Neural progenitor cell (in vitro differentiated cells): ENCODE measurements at regions not wholly inside any gene's neighbourhood (a gene's known extent, or its start where the extent isn't known, plus 50 kb on each side); places are given as distances from the start of the nearest gene placed in this dataset.

Source experiments
- DNase-seq: peaks from one replicate; pipeline ENCODE4 v3.0.0-alpha.2; 2016; ENCODE audit warnings: low spot score
- H2AFZ ChIP-seq: fragments of 200-600 bp; sonication (generic); replicated peaks from 2 replicates; pipeline ENCODE4 v1.6.1; 2016; ENCODE audit warnings: antibody characterized with exemption
- H3F3A ChIP-seq: fragments of 200-600 bp; sonication (generic); 2 replicates; pipeline ENCODE4 v1.6.1; 2016; ENCODE audit warnings: antibody characterized with exemption, low read depth
- H3K27ac ChIP-seq: fragments of 200-600 bp; sonication (generic); 2 replicates; pipeline ENCODE4 v1.5.1; 2016; ENCODE audit warnings: mild to moderate bottlenecking
- H3K27me3 ChIP-seq: fragments of 200-600 bp; sonication (generic); 2 replicates; pipeline ENCODE4 v1.6.1; 2016; ENCODE audit warnings: mild to moderate bottlenecking, moderate library complexity
- H3K36me3 ChIP-seq: fragments of 200-600 bp; sonication (generic); 2 replicates; pipeline ENCODE4 v1.5.1; 2016
- H3K4me1 ChIP-seq: fragments of 200-600 bp; sonication (generic); 2 replicates; pipeline ENCODE4 v1.6.1; 2016; ENCODE audit warnings: mixed run types
- H3K4me2 ChIP-seq: fragments of 200-600 bp; sonication (generic); 2 replicates; pipeline ENCODE4 v1.6.1; 2016
- H3K4me3 ChIP-seq: fragments of 200-600 bp; sonication (generic); 2 replicates; pipeline ENCODE4 v1.5.1; 2016
- H3K79me2 ChIP-seq: fragments of 200-600 bp; sonication (generic); 2 replicates; pipeline ENCODE4 v1.6.1; 2016; ENCODE audit warnings: low read depth
- H3K9ac ChIP-seq: fragments of 200-600 bp; sonication (generic); 2 replicates; pipeline ENCODE4 v1.6.1; 2016
- H3K9me3 ChIP-seq: fragments of 200-600 bp; sonication (generic); 2 replicates; pipeline ENCODE4 v1.5.1; 2016; ENCODE audit warnings: low read depth
- H4K20me1 ChIP-seq: fragments of 200-600 bp; sonication (generic); 2 replicates; pipeline ENCODE4 v1.6.1; 2016; ENCODE audit warnings: low read depth
- H3K27ac Mint-ChIP-seq: 3 replicates; pipeline ENCODE4 v1.8.0; 2021; ENCODE audit warnings: mixed read lengths
- H3K27me3 Mint-ChIP-seq: 2 replicates; pipeline ENCODE4 v1.8.0; 2022; ENCODE audit warnings: low read depth, mild to moderate bottlenecking, inconsistent platforms, moderate library complexity, mixed read lengths; ENCODE audit not compliant: insufficient read depth
- H3K36me3 Mint-ChIP-seq: 3 replicates; pipeline ENCODE4 v1.8.0; 2021; ENCODE audit warnings: mixed read lengths
- H3K4me1 Mint-ChIP-seq: 3 replicates; pipeline ENCODE4 v1.8.0; 2021; ENCODE audit warnings: mixed read lengths
- H3K4me3 Mint-ChIP-seq: 3 replicates; pipeline ENCODE4 v1.8.0; 2021; ENCODE audit warnings: mild to moderate bottlenecking, moderate library complexity, mixed read lengths
- H3K9me3 Mint-ChIP-seq: 3 replicates; pipeline ENCODE4 v1.8.0; 2020; ENCODE audit warnings: mixed read lengths
- EZH2 ChIP-seq: fragments of 200-600 bp; sonication (generic); IDR thresholded peaks from 2 replicates; pipeline ENCODE4 v1.6.1; 2017; ENCODE audit warnings: antibody characterized with exemption, mild to moderate bottlenecking, moderate library complexity
- EZH2phosphoT487 ChIP-seq: fragments of 200-600 bp; sonication (generic); IDR thresholded peaks from 2 replicates; pipeline ENCODE4 v1.6.1; 2017; ENCODE audit warnings: antibody characterized with exemption
- TF ChIP-seq, protein P1 (sequence below): fragments of 200-600 bp; sonication (generic); IDR thresholded peaks from 2 replicates; pipeline ENCODE4 v1.5.1; 2017; ENCODE audit warnings: antibody characterized with exemption, mild to moderate bottlenecking

DNA sequence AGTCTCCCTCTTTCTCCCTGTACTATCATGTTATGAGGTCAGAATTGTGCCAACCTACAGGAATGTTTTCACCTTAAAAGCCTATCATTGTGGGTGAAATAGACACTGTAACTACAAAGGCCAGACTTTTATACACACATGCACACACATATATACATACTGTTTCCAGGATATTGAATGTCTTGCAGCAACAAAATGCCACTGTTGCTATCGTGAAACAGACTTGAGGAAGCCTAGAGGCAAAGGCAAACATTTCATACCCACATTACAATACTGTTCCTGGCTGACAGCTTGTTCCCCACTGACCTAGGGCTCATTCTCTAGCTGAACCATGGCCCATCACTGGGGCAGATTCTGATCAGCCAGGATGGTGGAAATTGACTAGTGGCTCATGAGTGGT, 125.1 kb upstream of the DUSP10 start:
- no peaks in the 10 kb centered on the region for H3K27me3 ChIP-seq
- H3K9ac ChIP-seq: no peak overlapping the region
- H3K4me1 ChIP-seq: no peaks in the 10 kb centered on the region
- Mint-ChIP-seq H3K4me1 (no peaks in the 10 kb centered on the region), H3K27me3 (no peaks in the 10 kb centered on the region), H3K4me3 (no peak overlapping the region), H3K36me3 (no peaks in the 10 kb centered on the region), H3K9me3 (no peaks in the 10 kb centered on the region), H3K27ac (no peak overlapping the region)
- no peaks in the 10 kb centered on the region for H4K20me1 ChIP-seq
- no peaks in the 10 kb centered on the region for H3K9me3 ChIP-seq
- no peaks in the 10 kb centered on the region for H3K79me2 ChIP-seq
- H3K4me3 ChIP-seq: no peak overlapping the region
- no peaks in the 10 kb centered on the region for H3K36me3 ChIP-seq
- DNase-seq: no peak
- H3K27ac ChIP-seq: no peak overlapping the region
- H3K4me2 ChIP-seq: no peak overlapping the region
- H3F3A ChIP-seq: no peaks in the 10 kb centered on the region
- TF ChIP-seq EZH2 (no peak), EZH2phosphoT487 (no peak)
- H2AFZ ChIP-seq: no peak overlapping the region

DNA sequence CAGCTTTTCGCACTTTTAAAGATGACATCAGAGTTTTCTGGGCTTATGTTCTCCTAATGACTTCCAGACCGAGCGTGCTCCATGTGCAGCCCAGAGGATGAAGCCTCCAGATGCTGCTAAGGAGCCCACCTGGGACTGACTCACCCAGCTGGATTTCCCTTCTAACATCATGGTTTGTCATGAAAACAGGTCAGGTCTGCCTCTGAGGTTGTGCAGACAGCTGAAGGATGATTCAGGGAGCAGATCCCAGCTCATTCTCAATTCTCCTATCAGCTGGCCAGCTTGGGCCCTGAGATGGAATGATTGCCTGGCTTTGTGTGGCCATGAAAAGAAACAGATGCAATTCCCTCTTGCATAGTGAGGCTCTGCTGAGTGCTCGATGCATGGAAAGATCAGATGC, 123.9 kb upstream of the DUSP10 start:
- H3K9ac ChIP-seq: no peak overlapping the region
- no peak overlapping the region for H2AFZ ChIP-seq
- H3K4me3 ChIP-seq: no peak overlapping the region
- H3K4me1 Mint-ChIP-seq: no peaks in the 10 kb centered on the region
- H3K4me2 ChIP-seq: no peak overlapping the region
- H3K27me3 Mint-ChIP-seq: no peaks in the 10 kb centered on the region
- H3K27ac ChIP-seq: no peak overlapping the region
- no peak for DNase-seq
- H3K9me3 Mint-ChIP-seq: no peaks in the 10 kb centered on the region
- no peaks in the 10 kb centered on the region for H3K9me3 ChIP-seq
- no peaks in the 10 kb centered on the region for H3K79me2 ChIP-seq
- H3K4me3 Mint-ChIP-seq: no peak overlapping the region
- no peaks in the 10 kb centered on the region for H3K4me1 ChIP-seq
- no peaks in the 10 kb centered on the region for H3F3A ChIP-seq
- H3K36me3 ChIP-seq: no peaks in the 10 kb centered on the region
- TF ChIP-seq EZH2: no peak
- TF ChIP-seq EZH2phosphoT487: no peak
- TF ChIP-seq, protein P1, sequence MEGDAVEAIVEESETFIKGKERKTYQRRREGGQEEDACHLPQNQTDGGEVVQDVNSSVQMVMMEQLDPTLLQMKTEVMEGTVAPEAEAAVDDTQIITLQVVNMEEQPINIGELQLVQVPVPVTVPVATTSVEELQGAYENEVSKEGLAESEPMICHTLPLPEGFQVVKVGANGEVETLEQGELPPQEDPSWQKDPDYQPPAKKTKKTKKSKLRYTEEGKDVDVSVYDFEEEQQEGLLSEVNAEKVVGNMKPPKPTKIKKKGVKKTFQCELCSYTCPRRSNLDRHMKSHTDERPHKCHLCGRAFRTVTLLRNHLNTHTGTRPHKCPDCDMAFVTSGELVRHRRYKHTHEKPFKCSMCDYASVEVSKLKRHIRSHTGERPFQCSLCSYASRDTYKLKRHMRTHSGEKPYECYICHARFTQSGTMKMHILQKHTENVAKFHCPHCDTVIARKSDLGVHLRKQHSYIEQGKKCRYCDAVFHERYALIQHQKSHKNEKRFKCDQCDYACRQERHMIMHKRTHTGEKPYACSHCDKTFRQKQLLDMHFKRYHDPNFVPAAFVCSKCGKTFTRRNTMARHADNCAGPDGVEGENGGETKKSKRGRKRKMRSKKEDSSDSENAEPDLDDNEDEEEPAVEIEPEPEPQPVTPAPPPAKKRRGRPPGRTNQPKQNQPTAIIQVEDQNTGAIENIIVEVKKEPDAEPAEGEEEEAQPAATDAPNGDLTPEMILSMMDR: no peak
- H3K27ac Mint-ChIP-seq: no peak overlapping the region
- no peaks in the 10 kb centered on the region for H3K27me3 ChIP-seq
- H3K36me3 Mint-ChIP-seq: no peaks in the 10 kb centered on the region
- no peaks in the 10 kb centered on the region for H4K20me1 ChIP-seq

DNA sequence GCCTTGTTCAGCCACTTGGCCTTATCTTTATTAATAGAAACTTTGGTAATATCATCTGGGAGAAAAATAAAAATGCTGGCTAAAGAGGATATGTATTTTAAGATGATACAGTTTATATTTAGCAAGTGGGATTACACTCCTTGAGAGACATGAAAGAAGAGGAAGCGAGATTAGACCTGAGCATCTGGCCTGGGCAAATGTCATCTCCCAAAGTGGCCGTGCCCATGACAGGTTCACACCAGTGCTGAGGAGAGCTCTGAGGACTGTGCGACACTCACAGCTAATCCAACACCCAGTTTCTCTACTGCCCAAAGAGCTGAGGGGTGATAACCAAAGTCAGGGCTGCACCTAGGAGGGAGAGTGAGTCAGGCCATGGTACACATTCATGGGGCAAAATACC, 121.7 kb upstream of the DUSP10 start:
- DNase-seq: no peak
- H3K9ac ChIP-seq: no peak overlapping the region
- H3K27me3 ChIP-seq: no peaks in the 10 kb centered on the region
- no peaks in the 10 kb centered on the region for H3K9me3 ChIP-seq
- H3K4me1 ChIP-seq: no peaks in the 10 kb centered on the region
- Mint-ChIP-seq H3K4me3 (no peak overlapping the region), H3K9me3 (no peaks in the 10 kb centered on the region), H3K27ac (no peak overlapping the region), H3K36me3 (no peaks in the 10 kb centered on the region), H3K4me1 (no peaks in the 10 kb centered on the region), H3K27me3 (no peaks in the 10 kb centered on the region)
- no peak overlapping the region for H3K4me2 ChIP-seq
- no peak overlapping the region for H3K4me3 ChIP-seq
- H4K20me1 ChIP-seq: no peaks in the 10 kb centered on the region
- H3K79me2 ChIP-seq: no peaks in the 10 kb centered on the region
- no peaks in the 10 kb centered on the region for H3K36me3 ChIP-seq
- no peak for TF ChIP-seq EZH2phosphoT487
- TF ChIP-seq, protein P1: no peak
- TF ChIP-seq EZH2: no peak
- no peaks in the 10 kb centered on the region for H3F3A ChIP-seq
- no peak overlapping the region for H3K27ac ChIP-seq
- no peak overlapping the region for H2AFZ ChIP-seq

DNA sequence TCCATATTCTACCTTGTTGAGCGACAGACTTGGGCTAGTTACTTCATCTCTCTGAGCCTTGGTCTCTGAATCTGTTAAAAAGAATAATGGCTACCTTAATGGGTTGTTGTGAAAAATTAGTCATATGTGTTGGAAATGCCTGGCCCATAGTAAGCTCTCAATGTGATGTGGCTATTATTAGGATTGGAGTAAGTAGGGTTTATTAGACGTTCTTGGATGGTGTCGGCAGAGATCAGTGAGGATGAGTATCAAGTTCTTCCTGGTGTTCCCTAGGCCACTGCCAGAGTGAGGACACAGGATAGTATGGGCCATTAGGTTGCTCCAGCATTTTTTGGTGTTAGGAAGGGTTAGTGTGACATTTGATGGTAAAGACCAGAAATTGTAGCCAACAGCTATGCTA, 121.1 kb upstream of the DUSP10 start:
- Histone ChIP-seq H3K79me2 (no peaks in the 10 kb centered on the region), H2AFZ (no peak overlapping the region), H4K20me1 (no peaks in the 10 kb centered on the region), H3K9me3 (no peaks in the 10 kb centered on the region), H3K9ac (no peak overlapping the region), H3K4me3 (no peak overlapping the region), H3K27ac (no peak overlapping the region), H3F3A (no peaks in the 10 kb centered on the region), H3K36me3 (no peaks in the 10 kb centered on the region), H3K4me1 (no peaks in the 10 kb centered on the region), H3K4me2 (no peak overlapping the region), H3K27me3 (no peaks in the 10 kb centered on the region)
- Mint-ChIP-seq H3K4me3 (no peak overlapping the region), H3K27me3 (no peaks in the 10 kb centered on the region), H3K27ac (no peak overlapping the region), H3K36me3 (no peaks in the 10 kb centered on the region), H3K9me3 (no peaks in the 10 kb centered on the region), H3K4me1 (no peaks in the 10 kb centered on the region)
- DNase-seq: no peak
- TF ChIP-seq EZH2 (no peak), EZH2phosphoT487 (no peak)
- TF ChIP-seq, protein P1: no peak
